GM12892 (cell line): ENCODE measurements at regions not wholly inside any gene's neighbourhood (a gene's known extent, or its start where the extent isn't known, plus 50 kb on each side); places are given as distances from the start of the nearest gene placed in this dataset.
"Not testable (repeated sequence)": the region's sequence is repeated elsewhere in the genome, so short reads cannot be mapped to it uniquely, and the experiment has no call there.

Experiments used
- DNase-seq: peaks from one replicate; pipeline ENCODE4 v3.0.0; 2011; ENCODE audit not compliant: insufficient read length
- FAIRE-seq: peaks from 2 replicates; lab custom pipeline; 2011; peaks lifted over from hg19 to GRCh38; lab: Jason Lieb, UNC
- POLR2A ChIP-seq: IDR thresholded peaks from 2 replicates; pipeline ENCODE4 v1.6.1; 2011; ENCODE audit warnings: low read depth, low read length, control low read depth
- POLR2AphosphoS5 ChIP-seq: IDR thresholded peaks from 2 replicates; pipeline ENCODE4 v1.6.1; 2011; ENCODE audit warnings: low read depth, low read length, control low read depth
- TAF1 ChIP-seq: IDR thresholded peaks from 2 replicates; pipeline ENCODE4 v1.6.1; 2011; ENCODE audit warnings: low read depth, mild to moderate bottlenecking, control low read depth, low read length, borderline replicate concordance

GRCh38 chr5:169531631-169532030 is 51.9 kb upstream of the SPDL1 start:
- TF ChIP-seq POLR2AphosphoS5 (no peak), TAF1 (no peak), POLR2A (no peak)
- FAIRE-seq (no peak), DNase-seq (no peak)

GRCh38 chr5:169527863-169528262 is 55.7 kb upstream of the SPDL1 start:
- FAIRE-seq (no peak), DNase-seq (no peak)
- no peak for TF ChIP-seq TAF1
- TF ChIP-seq POLR2A, result no peak
- no peak for TF ChIP-seq POLR2AphosphoS5

- no peak for DNase-seq
- no peak for FAIRE-seq
- no peak for TF ChIP-seq POLR2AphosphoS5
- no peak for TF ChIP-seq POLR2A
- no peak for TF ChIP-seq TAF1
Measured at GRCh38 chr5:169527066-169527465, 56.5 kb upstream of the SPDL1 start.

GRCh38 chr5:169522851-169523250 is 60.7 kb upstream of the SPDL1 start:
- DNase-seq, result no peak
- TF ChIP-seq POLR2AphosphoS5 (no peak), TAF1 (no peak), POLR2A (no peak)
- no peak for FAIRE-seq

GRCh38 chr5:169521366-169521983 is 62.1 kb upstream of the SPDL1 start:
- TF ChIP-seq POLR2A (no peak), TAF1 (no peak), POLR2AphosphoS5 (no peak)
- FAIRE-seq, result no peak
- DNase-seq, result no peak

GRCh38 chr5:169519358-169519757 is 64.2 kb upstream of the SPDL1 start:
- FAIRE-seq, result no peak
- DNase-seq, result no peak

GRCh38 chr5:169518779-169519178 is 64.8 kb upstream of the SPDL1 start:
- DNase-seq, FAIRE-seq: not testable (repeated sequence)

More at GRCh38 chr5:169519358-169519757, 64.2 kb upstream of the SPDL1 start:
- no peak for TF ChIP-seq POLR2A
- no peak for TF ChIP-seq POLR2AphosphoS5
- no peak for TF ChIP-seq TAF1

- no peak for DNase-seq
- no peak for FAIRE-seq
- no peak for TF ChIP-seq TAF1
- no peak for TF ChIP-seq POLR2A
- no peak for TF ChIP-seq POLR2AphosphoS5
Measured at GRCh38 chr5:169512385-169512784, 71.2 kb upstream of the SPDL1 start.

GRCh38 chr5:169511708-169512107 is 71.9 kb upstream of the SPDL1 start:
- DNase-seq (no peak), FAIRE-seq (no peak)
- TF ChIP-seq POLR2A (no peak), POLR2AphosphoS5 (no peak), TAF1 (no peak)

- no peak for DNase-seq
- no peak for FAIRE-seq
- TF ChIP-seq TAF1 (no peak), POLR2AphosphoS5 (no peak), POLR2A (no peak)
Measured at GRCh38 chr5:169507051-169507450, 76.5 kb upstream of the SPDL1 start.

GRCh38 chr5:169503886-169504285 is 79.7 kb upstream of the SPDL1 start:
- no peak for FAIRE-seq
- TF ChIP-seq POLR2AphosphoS5 (no peak), TAF1 (no peak), POLR2A (no peak)
- no peak for DNase-seq

- no peak for FAIRE-seq
Measured at GRCh38 chr5:169499990-169500505, 83.5 kb upstream of the SPDL1 start.

GRCh38 chr5:169496878-169497277 is 86.7 kb upstream of the SPDL1 start:
- TF ChIP-seq POLR2A, result no peak
- TF ChIP-seq TAF1, result no peak
- no peak for TF ChIP-seq POLR2AphosphoS5
- DNase-seq (no peak), FAIRE-seq (no peak)

More at GRCh38 chr5:169499990-169500505, 83.5 kb upstream of the SPDL1 start:
- no peak for DNase-seq
- no peak for TF ChIP-seq TAF1
- TF ChIP-seq POLR2AphosphoS5, result no peak
- no peak for TF ChIP-seq POLR2A
